ENCODE measurements at regions not wholly inside any gene's neighbourhood (a gene's known extent, or its start where the extent isn't known, plus 50 kb on each side); places are given as distances from the start of the nearest gene placed in this dataset.

DNA sequence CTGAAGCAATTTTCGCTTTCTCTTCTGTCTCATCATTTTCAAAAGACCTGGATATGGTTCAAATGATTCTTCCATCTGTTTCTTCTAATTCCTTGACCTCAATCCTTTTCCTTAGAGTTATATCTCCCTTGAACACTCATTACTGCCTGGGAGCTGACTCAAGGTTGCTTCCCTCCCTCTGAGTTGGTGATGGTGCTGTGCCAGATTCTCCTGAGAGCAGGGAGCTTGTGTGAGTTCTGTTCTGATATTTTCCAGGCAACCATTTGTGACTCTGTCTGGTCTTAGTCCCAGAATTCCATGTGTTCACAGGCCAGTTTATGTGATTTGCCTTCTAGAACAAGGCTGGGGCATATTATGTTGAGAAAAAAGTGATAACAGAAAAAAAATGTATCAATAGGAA lies 505.1 kb upstream of the SYT1 start:
- no peak overlapping the region for H2BK20ac ChIP-seq (ENCODE audit: low read depth, low read length)
- ChIA-PET CTCF (no interaction called here), POLR2A (ENCODE audit: unreplicated experiment) (no interaction called here)
- peak; percentile 42; the same call in 1 of the 2 replicates for ATAC-seq (ENCODE audit: low read depth)
- no peak overlapping the region for H3K56ac ChIP-seq (ENCODE audit: extremely low read depth, insufficient read depth, low read length)
- no peak overlapping the region for H3K4ac ChIP-seq (ENCODE audit: low read depth, low read length)
- H3K9me1 ChIP-seq (ENCODE audit: insufficient read depth, low read length): no peaks in the 10 kb centered on the region
- H3K14ac ChIP-seq (replicated peaks; ENCODE audit: low read depth, low read length): no peak overlapping the region
- H3K23ac ChIP-seq (ENCODE audit: low read depth, low read length): no peak overlapping the region
- H2AK9ac ChIP-seq (replicated peaks; ENCODE audit: low read depth, low read length, poor library complexity): no peak overlapping the region
- in situ Hi-C loops (cut with MboI; ENCODE audit: low sequenced_read_pairs): no loop called here
- H3K4me1 ChIP-seq (ENCODE audit: control insufficient read depth, insufficient read depth, low read length): no peaks in the 10 kb centered on the region
- no peak overlapping the region for H2BK15ac ChIP-seq (ENCODE audit: low read depth, low read length)
- no peaks in the 10 kb centered on the region for H3K79me1 ChIP-seq (ENCODE audit: low read depth in 1 of 2, low read length in 2 of 2)
- no peak overlapping the region for H3K18ac ChIP-seq (ENCODE audit: low read depth, low read length)
- H4K8ac ChIP-seq (ENCODE audit: low read depth in 2 of 2, low read length in 2 of 2): no peak overlapping the region
- no peak overlapping the region for H3K27ac ChIP-seq (ENCODE audit: insufficient read depth, low read length)
- no peak overlapping the region for H3K4me2 ChIP-seq (ENCODE audit: low read depth, low read length)
- H3K9me3 ChIP-seq (ENCODE audit: control insufficient read depth, insufficient read depth, low read length): no peaks in the 10 kb centered on the region
- no peak overlapping the region for H3K9ac ChIP-seq (ENCODE audit: low read depth, low read length)
- BruUV-seq (replicated peaks): no TSS peak
- H2AFZ ChIP-seq (replicated peaks; ENCODE audit: low read length, poor library complexity): no peak overlapping the region
- dilution Hi-C loops (cut with HindIII; ENCODE audit: low sequenced_read_pairs, unreplicated experiment): no loop called here
- intact Hi-C loops (cut with micrococcal nuclease): no loop called here
- TF ChIP-seq POLR2A (IDR thresholded peaks at IDR 0.05; ENCODE audit: low read depth, low read length) (no peak), SMC3 (IDR thresholded peaks at IDR 0.05; ENCODE audit: low read depth, low read length) (no peak), NFE2L2 (IDR thresholded peaks at IDR 0.05; ENCODE audit: low read depth, low read length) (no peak), RFX5 (IDR thresholded peaks at IDR 0.05; ENCODE audit: low read depth, low read length) (no peak), CEBPB (IDR thresholded peaks at IDR 0.05; ENCODE audit: low read depth, low read length) (no peak), MAZ (IDR thresholded peaks at IDR 0.05; ENCODE audit: borderline replicate concordance, low read depth, low read length) (no peak), CHD1 (IDR thresholded peaks at IDR 0.05; ENCODE audit: low read depth, low read length) (no peak), MAFK (IDR thresholded peaks at IDR 0.05; ENCODE audit: low read depth, low read length) (no peak)
- no CpG with 5 or more reads among the region's 1 CpG for WGBS, 2 experiments (ENCODE audit: extremely low coverage in 2 of 2, insufficient read length in 1 of 2)
- no peak overlapping the region for H2BK5ac ChIP-seq (ENCODE audit: low read depth, low read length, poor library complexity, severe bottlenecking)
- H4K20me1 ChIP-seq (ENCODE audit: insufficient read depth, low read length): no peaks in the 10 kb centered on the region
- no peaks in the 10 kb centered on the region for H3K36me3 ChIP-seq (ENCODE audit: control insufficient read depth, insufficient read depth, low read length)
- no peaks in the 10 kb centered on the region for H3K27me3 ChIP-seq (ENCODE audit: control insufficient read depth, insufficient read depth, low read length)
- H4K91ac ChIP-seq (ENCODE audit: insufficient read depth, low read depth, low read length): no peak overlapping the region
- no peak overlapping the region for H3K4me3 ChIP-seq (ENCODE audit: insufficient read depth, low read depth, low read length)
- peak; percentile 49 for DNase-seq
- no peak overlapping the region for H4K5ac ChIP-seq (ENCODE audit: low read depth, low read length)
- no peak overlapping the region for H2AK5ac ChIP-seq (ENCODE audit: low read depth, low read length)
- H2BK120ac ChIP-seq (ENCODE audit: low read depth, low read length): no peak overlapping the region
